ENCODE measurements at regions not wholly inside any gene's neighbourhood (a gene's known extent, or its start where the extent isn't known, plus 50 kb on each side); places are given as distances from the start of the nearest gene placed in this dataset.

GRCh38 chr1:94715321-94715720, 104.8 kb upstream of the SLC44A3 start:
- no peak for TF ChIP-seq CTCF (IDR thresholded peaks at IDR 0.05; ENCODE audit: extremely low read depth, missing control alignments)
- no peak for DNase-seq (ENCODE audit: low spot score)

GRCh38 chr1:94714552-94714951, 105.6 kb upstream of the SLC44A3 start:
- TF ChIP-seq CTCF (IDR thresholded peaks at IDR 0.05; ENCODE audit: extremely low read depth, missing control alignments): no peak
- DNase-seq (ENCODE audit: low spot score): no peak

DNA sequence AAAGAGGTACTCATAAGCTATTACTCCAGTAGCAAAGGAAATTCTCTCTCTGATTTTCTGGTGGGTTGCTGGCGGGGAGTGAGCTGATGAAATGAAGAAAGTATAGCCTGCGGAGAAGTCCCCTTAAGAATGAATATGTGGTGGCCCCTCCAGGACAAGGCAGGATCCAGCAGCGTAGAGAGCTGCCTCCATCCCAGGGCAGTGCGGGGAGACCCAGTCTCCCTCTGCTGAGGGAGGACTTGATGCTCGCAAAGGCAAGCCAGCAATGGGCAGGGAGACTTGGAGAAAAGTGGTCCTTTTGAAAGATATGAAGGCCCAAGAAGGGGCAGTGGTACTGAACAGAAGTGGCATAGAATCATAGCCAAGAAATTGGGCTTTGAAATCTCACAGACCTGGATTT, 106.0 kb upstream of the SLC44A3 start:
- DNase-seq (ENCODE audit: low spot score): no peak
- TF ChIP-seq CTCF (IDR thresholded peaks at IDR 0.05; ENCODE audit: extremely low read depth, missing control alignments): no peak

DNA sequence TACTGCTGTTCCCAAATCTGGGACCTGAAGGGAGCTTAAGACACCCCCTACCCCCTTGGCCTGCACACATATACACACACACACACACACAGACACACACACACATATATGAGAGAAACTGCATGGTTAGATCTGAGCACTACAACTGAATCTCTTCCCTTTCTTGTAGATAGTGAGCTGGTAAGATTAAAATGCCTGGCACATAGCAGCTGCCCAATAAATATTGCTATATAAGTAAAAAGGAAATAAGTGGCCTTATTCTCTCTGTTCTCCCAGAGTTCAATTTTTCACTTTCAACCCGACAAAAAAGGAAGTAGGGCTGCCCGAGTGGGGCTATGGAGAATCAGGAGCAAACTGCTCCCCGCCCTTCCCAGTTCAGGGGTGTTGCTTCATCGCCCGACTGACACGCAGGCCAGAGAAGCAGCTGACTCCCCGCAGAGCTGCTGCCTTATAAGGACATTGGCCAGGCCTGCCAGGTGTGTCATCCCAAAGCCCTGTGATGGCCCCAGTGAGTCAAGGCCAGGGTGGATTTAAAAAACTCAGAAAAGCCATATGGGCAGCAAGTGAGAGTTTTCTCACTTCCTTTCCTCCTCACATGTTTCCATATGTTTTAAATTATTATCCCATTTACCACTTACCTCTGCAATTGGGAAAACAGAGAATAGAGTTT, 106.5 kb upstream of the SLC44A3 start:
- no peak for TF ChIP-seq CTCF (IDR thresholded peaks at IDR 0.05; ENCODE audit: extremely low read depth, missing control alignments)
- peak; percentile 24 for DNase-seq (ENCODE audit: low spot score)

GRCh38 chr1:94709891-94710581, 110.1 kb upstream of the SLC44A3 start:
- TF ChIP-seq CTCF (IDR thresholded peaks at IDR 0.05; ENCODE audit: extremely low read depth, missing control alignments): no peak
- DNase-seq (ENCODE audit: low spot score): no peak

DNA sequence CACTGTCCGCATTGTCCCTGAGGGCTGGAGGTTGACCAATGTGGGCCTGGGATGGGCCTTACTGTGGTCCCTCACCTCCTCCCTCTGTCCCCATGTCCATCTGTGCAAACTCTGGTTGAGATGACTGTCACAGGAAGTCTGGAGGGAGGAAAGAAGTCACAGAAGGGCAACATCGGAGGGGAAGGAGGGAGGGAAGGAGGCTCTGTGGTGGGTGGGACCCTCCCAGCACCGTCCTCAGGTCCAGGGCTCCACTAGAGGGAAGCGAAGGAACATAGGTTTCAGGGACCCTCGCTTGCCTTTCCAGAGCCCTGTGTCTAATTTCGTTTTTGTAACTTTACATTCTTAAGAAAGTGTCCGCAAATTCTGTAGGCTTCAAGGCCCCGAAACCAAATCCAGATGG, 111.3 kb upstream of the SLC44A3 start:
- no peak for DNase-seq (ENCODE audit: low spot score)
- TF ChIP-seq CTCF (IDR thresholded peaks at IDR 0.05; ENCODE audit: extremely low read depth, missing control alignments): no peak

- no peak for TF ChIP-seq CTCF (IDR thresholded peaks at IDR 0.05; ENCODE audit: extremely low read depth, missing control alignments)
- DNase-seq (ENCODE audit: low spot score): no peak
These were observed 111.9 kb upstream of the SLC44A3 start for GRCh38 chr1:94708299-94708685.

Measured in GM20000 (cell line).